ENCODE measurements at regions not wholly inside any gene's neighbourhood (a gene's known extent, or its start where the extent isn't known, plus 50 kb on each side); places are given as distances from the start of the nearest gene placed in this dataset.

- no peak for DNase-seq
These were observed 93.8 kb downstream of the GLRX3 start for GRCh38 chr10:130230036-130230435.

GRCh38 chr10:130230611-130231010 is 94.4 kb downstream of the GLRX3 start:
- DNase-seq, result no peak

- no peak for DNase-seq
These were observed 95.1 kb downstream of the GLRX3 start for GRCh38 chr10:130231251-130231741.

GRCh38 chr10:130232166-130233034 is 96.2 kb downstream of the GLRX3 start:
- no peak for DNase-seq

GRCh38 chr10:130233035-130233360 is 96.8 kb downstream of the GLRX3 start:
- DNase-seq, result no peak

- no peak for DNase-seq
These were observed 97.2 kb downstream of the GLRX3 start for GRCh38 chr10:130233426-130233825.

GRCh38 chr10:130234171-130234965 is 98.2 kb downstream of the GLRX3 start:
- no peak for DNase-seq

GRCh38 chr10:130236711-130237110 is 100.5 kb downstream of the GLRX3 start:
- DNase-seq, result no peak

- no peak for DNase-seq
These were observed 104.2 kb downstream of the GLRX3 start for GRCh38 chr10:130240409-130240808.

GRCh38 chr10:130242513-130242912 is 106.3 kb downstream of the GLRX3 start:
- DNase-seq, result no peak

GRCh38 chr10:130243015-130243414 is 106.8 kb downstream of the GLRX3 start:
- DNase-seq, result no peak

- no peak for DNase-seq
These were observed 108.1 kb downstream of the GLRX3 start for GRCh38 chr10:130244031-130244927.

GRCh38 chr10:130244928-130245495 is 108.8 kb downstream of the GLRX3 start:
- no peak for DNase-seq

GRCh38 chr10:130246113-130246512 is 109.9 kb downstream of the GLRX3 start:
- no peak for DNase-seq

GRCh38 chr10:130250127-130250526 is 113.9 kb downstream of the GLRX3 start:
- DNase-seq, result no peak

- DNase-seq, result no peak
These were observed 115.6 kb downstream of the GLRX3 start for GRCh38 chr10:130251766-130252165.

GRCh38 chr10:130254243-130254642 is 118.1 kb downstream of the GLRX3 start:
- DNase-seq, result no peak

GRCh38 chr10:130254662-130255061 is 118.5 kb downstream of the GLRX3 start:
- no peak for DNase-seq

- no peak for DNase-seq
These were observed 119.6 kb downstream of the GLRX3 start for GRCh38 chr10:130255777-130256176.

- no peak for DNase-seq
These were observed 121.7 kb downstream of the GLRX3 start for GRCh38 chr10:130257897-130258296.

GRCh38 chr10:130259380-130259779 is 123.2 kb downstream of the GLRX3 start:
- DNase-seq, result no peak

- DNase-seq, result no peak
These were observed 125.1 kb downstream of the GLRX3 start for GRCh38 chr10:130261306-130261705.

- no peak for DNase-seq
These were observed 125.6 kb downstream of the GLRX3 start for GRCh38 chr10:130261766-130262165.

All from NCI-H2029 (cell line).